HCT116 (cell line): ENCODE measurements at regions not wholly inside any gene's neighbourhood (a gene's known extent, or its start where the extent isn't known, plus 50 kb on each side); places are given as distances from the start of the nearest gene placed in this dataset.
A peak's percentile ranks its signal among the peaks of the same experiment; 100 is the strongest.

Experiments used
- ATAC-seq: fragments of 200-7000 bp; cut with Tn5 transposase; 2 replicates; pipeline ENCODE4 v1.9.1; 2020; ENCODE audit warnings: mild to moderate bottlenecking, moderate library complexity
- BruUV-seq: library from RNA; stranded (reverse); fragments of 400-500 nt; replicated peaks from 2 replicates; lab custom pipeline; 2021; lab: Mats Ljungman, UMichigan
- CTCF ChIA-PET: fragments of 300-600 bp; sonication (Branson Sonifier 250); formaldehyde crosslinking; loops from one replicate; lab custom pipeline; 2021; ENCODE audit warnings: antibody characterized with exemption; lab: Charles Lee
- POLR2A ChIA-PET: fragments of 300-600, 350-600 bp; sonication (Branson Sonifier 250); formaldehyde crosslinking; loops from one replicate; lab custom pipeline; 2021; ENCODE audit warnings: antibody characterized with exemption; lab: Charles Lee
- RAD21 ChIA-PET, 2 experiments: fragments of 300-600 bp; sonication (Branson Sonifier 250); formaldehyde crosslinking; loops; one replicate each; lab custom pipeline; 2023; ENCODE audit warnings: low total read pairs in 2 of 2; ENCODE audit not compliant: uncharacterized antibody in 2 of 2, unreplicated experiment in 2 of 2, low non-redundant PET in 1 of 2; lab: Charles Lee
- DNase-seq: peaks from one replicate; pipeline ENCODE4 v3.0.0-alpha.2; 2010; ENCODE audit warnings: low read depth, low spot score
- H2AFZ ChIP-seq: fragments of 200-600 bp; shearing (Covaris generic), sonication (generic); 2 replicates; pipeline ENCODE4 v1.6.1; 2017; ENCODE audit warnings: low read depth, mixed run types, mixed read lengths, antibody characterized with exemption, low read length; ENCODE audit not compliant: poor library complexity, severe bottlenecking
- H3K27ac ChIP-seq: 2 replicates; pipeline ENCODE4 v1.5.1; 2012; ENCODE audit warnings: low read depth, low read length
- H3K27me3 ChIP-seq: fragments of 200-600 bp; sonication (generic); 2 replicates; pipeline ENCODE4 v1.6.1; 2016; ENCODE audit warnings: mixed run types, low read length, mixed read lengths; ENCODE audit not compliant: insufficient read depth
- H3K36me3 ChIP-seq, 2 experiments: fragments of 200-500 bp in 1 of 2; fragments of 200-600 bp in 1 of 2; sonication (Bioruptor generic) in 1 of 2; sonication (generic) in 1 of 2; 2 replicates each; pipeline versions ENCODE4 v1.5.1 to v1.6.1; 2014 to 2016; ENCODE audit warnings: low read length in 2 of 2, inconsistent platforms in 1 of 2, mixed read lengths in 1 of 2, mixed run types in 1 of 2; ENCODE audit not compliant: insufficient read depth in 2 of 2, control insufficient read depth in 1 of 2
- H3K4me1 ChIP-seq, 2 experiments: fragments of 200-600 bp in 1 of 2; sonication (generic) in 1 of 2; 2 replicates each; pipeline versions ENCODE4 v1.5.1 to v1.6.1; 2012 to 2017; ENCODE audit warnings: low read length in 2 of 2, inconsistent platforms in 1 of 2, mild to moderate bottlenecking in 1 of 2, mixed read lengths in 1 of 2, mixed run types in 1 of 2, moderate library complexity in 1 of 2; ENCODE audit not compliant: insufficient read depth in 2 of 2, control insufficient read depth in 1 of 2
- H3K4me2 ChIP-seq: fragments of 200-600 bp; sonication (generic); 2 replicates; pipeline ENCODE4 v1.6.1; 2017; ENCODE audit warnings: mixed run types, low read length, mixed read lengths
- H3K4me3 ChIP-seq, 2 experiments: fragments of 200-600 bp in 1 of 2; sonication (generic) in 1 of 2; replicated peaks in 1 of 2; 2 replicates each; pipeline ENCODE4 v1.5.1; 2011 to 2016; ENCODE audit warnings: low read length in 2 of 2, control low read depth in 1 of 2, low read depth in 1 of 2, mild to moderate bottlenecking in 1 of 2, mixed read lengths in 1 of 2, mixed run types in 1 of 2
- H3K79me2 ChIP-seq: fragments of 200-600 bp; sonication (generic); 2 replicates; pipeline ENCODE4 v1.6.1; 2017; ENCODE audit warnings: mild to moderate bottlenecking, mixed run types, low read length, moderate library complexity, mixed read lengths; ENCODE audit not compliant: insufficient read depth
- H3K9ac ChIP-seq: fragments of 200-600 bp; sonication (generic); 2 replicates; pipeline ENCODE4 v1.6.1; 2016; ENCODE audit warnings: low read length, mixed read lengths
- H3K9me2 ChIP-seq: fragments of 200-600 bp; sonication (generic), shearing (Covaris generic); 2 replicates; pipeline ENCODE4 v1.6.1; 2017; ENCODE audit warnings: mixed run types, mild to moderate bottlenecking, moderate library complexity; ENCODE audit not compliant: insufficient read depth
- H3K9me3 ChIP-seq, 2 experiments: fragments of 200-500 bp in 1 of 2; fragments of 200-600 bp in 1 of 2; sonication (Bioruptor generic) in 1 of 2; sonication (generic) in 1 of 2; 2 replicates each; pipeline ENCODE4 v1.6.1; 2014 to 2017; ENCODE audit warnings: low read length in 2 of 2, mixed read lengths in 2 of 2, inconsistent platforms in 1 of 2, low read depth in 1 of 2, mild to moderate bottlenecking in 1 of 2, mixed run types in 1 of 2, moderate library complexity in 1 of 2; ENCODE audit not compliant: control insufficient read depth in 1 of 2, insufficient read depth in 1 of 2
- H4K20me1 ChIP-seq: fragments of 200-600 bp; sonication (generic), shearing (Covaris generic); 2 replicates; pipeline ENCODE4 v1.6.1; 2017; ENCODE audit warnings: mixed run types, mild to moderate bottlenecking, moderate library complexity; ENCODE audit not compliant: insufficient read depth
- CBX3 ChIP-seq: IDR thresholded peaks from 2 replicates; pipeline ENCODE4 v1.6.1; 2012; ENCODE audit warnings: low read depth
- EGR1 ChIP-seq: IDR thresholded peaks from 2 replicates; pipeline ENCODE4 v1.6.1; 2012; ENCODE audit warnings: low read depth
- FOSL1 ChIP-seq: IDR thresholded peaks from 2 replicates; pipeline ENCODE4 v1.6.1; 2012; ENCODE audit warnings: low read depth
- JUND ChIP-seq: IDR thresholded peaks from 2 replicates; pipeline ENCODE4 v1.6.1; 2012
- POLR2A ChIP-seq: IDR thresholded peaks from 2 replicates; pipeline ENCODE4 v1.7.0; 2011; ENCODE audit warnings: borderline replicate concordance; ENCODE audit not compliant: insufficient read depth, insufficient read length; ENCODE audit errors: extremely low read depth
- SIN3A ChIP-seq: IDR thresholded peaks from 2 replicates; pipeline ENCODE4 v1.6.1; 2012; ENCODE audit warnings: low read depth
- SP1 ChIP-seq: IDR thresholded peaks from 2 replicates; pipeline ENCODE4 v1.6.1; 2012; ENCODE audit warnings: low read depth
- SRF ChIP-seq: IDR thresholded peaks from 2 replicates; pipeline ENCODE4 v1.6.1; 2012; ENCODE audit warnings: low read depth
- TCF7L2 ChIP-seq: IDR thresholded peaks from 2 replicates; pipeline ENCODE4 v1.7.0; 2011; ENCODE audit warnings: borderline replicate concordance, inconsistent platforms; ENCODE audit not compliant: insufficient read depth, insufficient read length; ENCODE audit errors: extremely low read depth
- intact Hi-C: fragments of 100-400 bp; cut with micrococcal nuclease; formaldehyde crosslinking; loops from 2 replicates; pipeline ENCODE4 v1.10.0; 2022
- TF ChIP-seq, protein P1 (sequence below), 3 experiments: fragments of 200-600 bp in 1 of 3; sonication (generic) in 1 of 3; IDR thresholded peaks in 2 of 3; conservative IDR thresholded peaks in 1 of 3; 2 replicates each; pipeline ENCODE4 v1.5.1; 2012 to 2017; ENCODE audit warnings: low read depth in 2 of 3, low read length in 2 of 3, antibody characterized with exemption in 1 of 3, borderline replicate concordance in 1 of 3, control low read depth in 1 of 3, mild to moderate bottlenecking in 1 of 3, mixed read lengths in 1 of 3, mixed run types in 1 of 3, moderate library complexity in 1 of 3; ENCODE audit not compliant: insufficient read depth in 1 of 3

DNA sequence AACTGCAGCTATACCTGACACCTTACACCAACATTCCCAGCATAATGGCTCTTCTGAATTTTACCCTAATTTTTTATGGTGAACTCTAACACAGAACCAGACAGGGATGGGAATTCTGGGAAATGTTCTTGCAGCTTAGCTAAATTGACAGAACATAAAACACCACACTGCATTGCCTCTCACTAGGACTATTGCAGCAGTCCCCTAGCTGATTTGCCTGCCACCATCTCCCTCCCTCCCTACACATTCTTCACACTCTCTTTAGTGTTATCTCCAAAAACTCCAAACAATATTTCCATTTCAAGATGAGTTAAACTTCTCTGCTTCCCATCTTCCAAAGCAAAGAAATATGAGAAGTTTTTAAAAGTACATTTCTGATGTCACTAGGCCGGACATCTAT lies 733.9 kb upstream of the INTU start (continued):
- TF ChIP-seq, protein P1, sequence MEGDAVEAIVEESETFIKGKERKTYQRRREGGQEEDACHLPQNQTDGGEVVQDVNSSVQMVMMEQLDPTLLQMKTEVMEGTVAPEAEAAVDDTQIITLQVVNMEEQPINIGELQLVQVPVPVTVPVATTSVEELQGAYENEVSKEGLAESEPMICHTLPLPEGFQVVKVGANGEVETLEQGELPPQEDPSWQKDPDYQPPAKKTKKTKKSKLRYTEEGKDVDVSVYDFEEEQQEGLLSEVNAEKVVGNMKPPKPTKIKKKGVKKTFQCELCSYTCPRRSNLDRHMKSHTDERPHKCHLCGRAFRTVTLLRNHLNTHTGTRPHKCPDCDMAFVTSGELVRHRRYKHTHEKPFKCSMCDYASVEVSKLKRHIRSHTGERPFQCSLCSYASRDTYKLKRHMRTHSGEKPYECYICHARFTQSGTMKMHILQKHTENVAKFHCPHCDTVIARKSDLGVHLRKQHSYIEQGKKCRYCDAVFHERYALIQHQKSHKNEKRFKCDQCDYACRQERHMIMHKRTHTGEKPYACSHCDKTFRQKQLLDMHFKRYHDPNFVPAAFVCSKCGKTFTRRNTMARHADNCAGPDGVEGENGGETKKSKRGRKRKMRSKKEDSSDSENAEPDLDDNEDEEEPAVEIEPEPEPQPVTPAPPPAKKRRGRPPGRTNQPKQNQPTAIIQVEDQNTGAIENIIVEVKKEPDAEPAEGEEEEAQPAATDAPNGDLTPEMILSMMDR (IDR thresholded peaks at IDR 0.05 in 2 of 3, conservative IDR thresholded peaks at IDR 0.05 in 1 of 3; ENCODE audit: borderline replicate concordance in 1 of 3, insufficient read depth in 1 of 3, low read depth in 2 of 3, low read length in 2 of 3): no peak
- no peak for TF ChIP-seq POLR2A
- no peak for TF ChIP-seq SRF
- TF ChIP-seq, all 23 proteins: peak for 0

DNA sequence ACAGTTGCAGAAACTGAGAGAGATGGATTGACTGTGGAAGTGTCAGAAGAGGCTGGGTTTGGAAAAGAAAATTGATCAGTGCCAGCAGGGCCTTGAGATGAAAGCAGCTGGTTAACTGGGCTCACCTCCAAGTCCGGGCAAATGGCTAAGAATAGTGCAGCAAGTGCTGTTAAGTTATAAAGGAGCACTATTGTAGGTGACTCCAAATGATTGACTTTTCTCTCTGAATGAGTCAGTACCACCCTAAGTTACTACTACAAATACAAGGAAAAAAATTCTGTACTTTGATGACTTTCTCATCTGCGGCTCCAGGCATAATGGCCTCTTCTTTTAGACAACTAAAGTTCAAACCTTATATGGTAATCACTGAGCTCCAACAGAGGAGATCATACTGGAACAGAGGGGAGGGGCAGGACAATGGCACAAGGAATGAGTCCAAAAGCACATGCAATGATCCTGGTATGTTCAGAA lies 733.4 kb upstream of the INTU start:
- no peaks in the 10 kb centered on the region for H3K27me3 ChIP-seq
- ChIA-PET POLR2A (no interaction called here), RAD21 (no interaction called here), CTCF (no interaction called here)
- no peaks in the 10 kb centered on the region for H4K20me1 ChIP-seq
- no peak for TF ChIP-seq EGR1
- peak; percentile 43 for TF ChIP-seq JUND
- peak; percentile 77 for TF ChIP-seq TCF7L2
- TF ChIP-seq SP1: peak; percentile 42
- no peak for TF ChIP-seq SIN3A
- peak; percentile 91 for TF ChIP-seq SRF
- no peak for TF ChIP-seq FOSL1
- TF ChIP-seq CBX3: 0 out of 2 replicates have a peak, but pooled peaks have one; percentile 12
- H3K36me3 ChIP-seq: no peaks in the 10 kb centered on the region
- H3K79me2 ChIP-seq: no peaks in the 10 kb centered on the region
- DNase-seq (peak; percentile 32), ATAC-seq (peak; percentile 76)
- peaks cover 6 to 12% of the 10 kb centered on the region in 2 experiments; a peak in 2 of 4 replicates for H3K4me1 ChIP-seq
- no peak overlapping the region for H3K4me2 ChIP-seq
- no peak overlapping the region; the same call in 1 of the 2 replicates for H3K27ac ChIP-seq
- H3K4me3 ChIP-seq: no peak overlapping the region
- no TSS peak for BruUV-seq
- H3K9me3 ChIP-seq: no peaks in the 10 kb centered on the region
- intact Hi-C loops: no loop called here
- no peak overlapping the region for H3K9ac ChIP-seq
- H3K9me2 ChIP-seq: no peaks in the 10 kb centered on the region
- H2AFZ ChIP-seq: peak overlapping the region; percentile 10
